OCI-LY7 (cell line): ENCODE measurements at regions not wholly inside any gene's neighbourhood (a gene's known extent, or its start where the extent isn't known, plus 50 kb on each side); places are given as distances from the start of the nearest gene placed in this dataset.

Experiments used
- BruUV-seq: library from RNA; stranded (reverse); fragments of 400-500 nt; replicated peaks from 2 replicates; lab custom pipeline; 2021; lab: Mats Ljungman, UMichigan
- CTCF ChIA-PET: fragments of 300-600 bp; sonication (Branson Sonifier 250); formaldehyde crosslinking; loops from one replicate; lab custom pipeline; 2022; ENCODE audit warnings: antibody characterized with exemption; ENCODE audit not compliant: unreplicated experiment; lab: Charles Lee
- POLR2A ChIA-PET: fragments of 300-600 bp; sonication (Branson Sonifier 250); formaldehyde crosslinking; loops from one replicate; lab custom pipeline; 2022; ENCODE audit warnings: antibody characterized with exemption; lab: Charles Lee
- DNase-seq: peaks from one replicate; pipeline ENCODE4 v3.0.0-alpha.2; 2015; ENCODE audit warnings: low spot score
- H2AFZ ChIP-seq: fragments of 200-600 bp; sonication (generic), shearing (Covaris generic); 2 replicates; pipeline ENCODE4 v1.6.1; 2014; ENCODE audit warnings: mild to moderate bottlenecking, antibody characterized with exemption, low read length, moderate library complexity
- H3K27ac ChIP-seq: fragments of 200-600 bp; sonication (generic); 2 replicates; pipeline ENCODE4 v1.5.1; 2014; ENCODE audit warnings: mixed run types, low read depth, mild to moderate bottlenecking, moderate library complexity, low read length, inconsistent platforms; ENCODE audit not compliant: poor library complexity, severe bottlenecking
- H3K36me3 ChIP-seq: fragments of 200-600 bp; sonication (generic); 2 replicates; pipeline ENCODE4 v1.6.1; 2014; ENCODE audit warnings: mild to moderate bottlenecking, antibody characterized with exemption, low read length, moderate library complexity, mixed read lengths; ENCODE audit not compliant: insufficient read depth
- H3K4me1 ChIP-seq: fragments of 200-600 bp; sonication (generic); 2 replicates; pipeline ENCODE4 v1.5.1; 2014; ENCODE audit warnings: mild to moderate bottlenecking, low read length; ENCODE audit not compliant: insufficient read depth, poor library complexity, severe bottlenecking
- H3K4me2 ChIP-seq: fragments of 200-600 bp; sonication (generic); 2 replicates; pipeline ENCODE4 v1.6.1; 2014; ENCODE audit warnings: mild to moderate bottlenecking, low read length
- H3K4me3 ChIP-seq: fragments of 200-600 bp; sonication (generic); 2 replicates; pipeline ENCODE4 v1.5.1; 2014; ENCODE audit warnings: mild to moderate bottlenecking, low read depth, low read length; ENCODE audit not compliant: poor library complexity, severe bottlenecking
- H3K79me2 ChIP-seq: fragments of 200-600 bp; sonication (generic); 2 replicates; pipeline ENCODE4 v1.6.1; 2016; ENCODE audit warnings: low read depth, mild to moderate bottlenecking, low read length, moderate library complexity, mixed read lengths; ENCODE audit not compliant: insufficient read depth
- H3K9me2 ChIP-seq: fragments of 200-600 bp; sonication (generic); 2 replicates; pipeline ENCODE4 v1.6.1; 2016; ENCODE audit warnings: mild to moderate bottlenecking, low read length, mixed read lengths; ENCODE audit not compliant: insufficient read depth
- H3K9me3 ChIP-seq: fragments of 200-600 bp; sonication (generic); 2 replicates; pipeline ENCODE4 v1.6.1; 2014; ENCODE audit warnings: mild to moderate bottlenecking, mixed run types, low read length, mixed read lengths
- H4K20me1 ChIP-seq: fragments of 200-600 bp; sonication (generic); 2 replicates; pipeline ENCODE4 v1.6.1; 2014; ENCODE audit warnings: mild to moderate bottlenecking, antibody characterized with exemption, low read length, moderate library complexity, mixed read lengths; ENCODE audit not compliant: insufficient read depth
- EZH2phosphoT487 ChIP-seq: fragments of 200-600 bp; sonication (generic); IDR thresholded peaks from 2 replicates; pipeline ENCODE4 v1.6.1; 2018; ENCODE audit warnings: low read depth, borderline replicate concordance, mild to moderate bottlenecking, mixed run types, antibody characterized with exemption, low read length, moderate library complexity, mixed read lengths
- intact Hi-C: fragments of 100-400 bp; cut with micrococcal nuclease; formaldehyde crosslinking; loops from one replicate; pipeline ENCODE4 v1.10.0; 2022; ENCODE audit not compliant: unreplicated experiment
- TF ChIP-seq, protein P1 (sequence below): fragments of 200-600 bp; sonication (generic); conservative IDR thresholded peaks from 2 replicates; pipeline ENCODE4 v1.5.1; 2014; ENCODE audit warnings: mild to moderate bottlenecking, antibody characterized with exemption, low read length, moderate library complexity, mixed read lengths

DNA sequence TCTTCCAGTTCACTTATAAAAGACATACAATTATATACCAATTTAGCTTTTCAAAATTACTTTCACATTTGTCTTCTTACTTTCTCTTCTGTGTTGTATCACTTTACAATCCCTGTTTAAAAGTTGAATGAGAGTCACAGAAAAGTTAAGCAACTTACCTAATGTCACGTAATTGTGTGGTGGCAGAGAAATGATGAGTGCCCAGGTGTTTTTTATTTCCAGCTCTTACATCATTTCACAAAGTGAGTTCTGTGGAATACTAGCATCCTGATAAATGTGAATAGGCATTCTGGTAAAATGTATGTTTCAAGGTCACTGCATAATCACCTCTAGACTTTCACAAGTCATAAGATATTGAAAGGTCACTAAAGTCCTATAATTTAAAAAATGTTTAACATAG, 133.0 kb upstream of the FIBIN start:
- Histone ChIP-seq H4K20me1 (no peaks in the 10 kb centered on the region), H3K4me2 (no peak overlapping the region), H3K9me2 (no peaks in the 10 kb centered on the region), H3K4me1 (no peaks in the 10 kb centered on the region), H3K36me3 (no peaks in the 10 kb centered on the region), H3K4me3 (no peak overlapping the region), H3K79me2 (no peaks in the 10 kb centered on the region), H2AFZ (0 out of 2 replicates have a peak overlapping the region, but pooled peaks have one; percentile 33), H3K9me3 (no peaks in the 10 kb centered on the region), H3K27ac (no peak overlapping the region)
- no peak for DNase-seq
- TF ChIP-seq, protein P1, sequence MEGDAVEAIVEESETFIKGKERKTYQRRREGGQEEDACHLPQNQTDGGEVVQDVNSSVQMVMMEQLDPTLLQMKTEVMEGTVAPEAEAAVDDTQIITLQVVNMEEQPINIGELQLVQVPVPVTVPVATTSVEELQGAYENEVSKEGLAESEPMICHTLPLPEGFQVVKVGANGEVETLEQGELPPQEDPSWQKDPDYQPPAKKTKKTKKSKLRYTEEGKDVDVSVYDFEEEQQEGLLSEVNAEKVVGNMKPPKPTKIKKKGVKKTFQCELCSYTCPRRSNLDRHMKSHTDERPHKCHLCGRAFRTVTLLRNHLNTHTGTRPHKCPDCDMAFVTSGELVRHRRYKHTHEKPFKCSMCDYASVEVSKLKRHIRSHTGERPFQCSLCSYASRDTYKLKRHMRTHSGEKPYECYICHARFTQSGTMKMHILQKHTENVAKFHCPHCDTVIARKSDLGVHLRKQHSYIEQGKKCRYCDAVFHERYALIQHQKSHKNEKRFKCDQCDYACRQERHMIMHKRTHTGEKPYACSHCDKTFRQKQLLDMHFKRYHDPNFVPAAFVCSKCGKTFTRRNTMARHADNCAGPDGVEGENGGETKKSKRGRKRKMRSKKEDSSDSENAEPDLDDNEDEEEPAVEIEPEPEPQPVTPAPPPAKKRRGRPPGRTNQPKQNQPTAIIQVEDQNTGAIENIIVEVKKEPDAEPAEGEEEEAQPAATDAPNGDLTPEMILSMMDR, result no peak
- no peak for TF ChIP-seq EZH2phosphoT487
- BruUV-seq, result no TSS peak
- ChIA-PET CTCF (no interaction called here), POLR2A (interaction anchor here (0.6 to 1.7 kb wide), 3 partner anchors 10 to 700 kb away, joined by 3 to 5 read pairs (median 4); no protein-coding TSS in a partner anchor)
- intact Hi-C loops, result no loop called here

DNA sequence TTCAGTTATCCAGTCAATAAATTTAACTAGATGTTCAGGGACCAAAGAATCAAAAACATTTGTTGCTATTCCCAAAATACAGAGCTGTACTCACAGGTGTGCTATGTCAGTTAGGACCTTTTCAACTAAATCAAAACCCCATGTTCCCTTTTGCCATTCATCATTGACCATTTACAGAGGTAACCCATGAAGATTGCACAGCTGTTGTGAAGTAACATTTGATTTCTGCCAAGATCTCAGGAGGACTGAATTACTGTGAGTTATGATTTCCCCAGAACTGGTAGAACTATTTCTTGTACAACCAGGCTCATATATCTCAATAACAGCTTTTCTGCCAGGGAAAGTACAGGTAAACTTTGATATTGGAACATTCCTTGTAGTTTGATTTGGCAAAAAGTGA, 131.1 kb upstream of the FIBIN start:
- no peaks in the 10 kb centered on the region for H3K79me2 ChIP-seq
- no peaks in the 10 kb centered on the region for H3K9me2 ChIP-seq
- no peak overlapping the region for H3K4me2 ChIP-seq
- H3K27ac ChIP-seq, result no peak overlapping the region
- ChIA-PET CTCF (no interaction called here), POLR2A (interaction anchor here (0.7 to 0.9 kb wide), 4 partner anchors 8 to 340 kb away, joined by 3 to 6 read pairs (median 3); no protein-coding TSS in a partner anchor)
- intact Hi-C loops, result no loop called here
- no peaks in the 10 kb centered on the region for H3K36me3 ChIP-seq
- no peaks in the 10 kb centered on the region for H4K20me1 ChIP-seq
- H2AFZ ChIP-seq, result no peak overlapping the region
- H3K4me1 ChIP-seq, result no peaks in the 10 kb centered on the region
- 0 out of 2 replicates have a peak, but pooled peaks cover 8% of the 10 kb centered on the region for H3K9me3 ChIP-seq
- no peak for DNase-seq
- no peak overlapping the region for H3K4me3 ChIP-seq
- TF ChIP-seq, protein P1, result no peak
- TF ChIP-seq EZH2phosphoT487, result no peak
- BruUV-seq, result no TSS peak

DNA sequence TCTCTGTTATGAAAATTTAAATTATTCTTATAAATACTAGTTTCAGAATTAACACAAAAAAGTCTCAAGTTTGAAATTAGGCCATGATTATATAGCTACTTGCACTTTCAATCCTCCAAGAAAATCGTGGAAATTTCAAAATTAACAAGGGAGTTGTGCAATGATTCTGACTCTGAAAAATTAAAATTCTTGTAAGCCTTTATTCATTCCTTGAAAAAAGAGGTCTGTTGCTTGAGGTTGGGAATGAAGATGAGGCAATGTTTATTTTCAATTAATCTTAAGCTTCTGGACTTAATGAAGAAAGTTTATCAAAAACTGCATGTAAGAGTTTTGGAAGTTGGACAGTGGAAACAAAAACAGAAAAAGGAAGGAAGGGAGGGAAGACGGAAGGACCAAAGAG, 128.2 kb upstream of the FIBIN start:
- Histone ChIP-seq H3K9me2 (no peaks in the 10 kb centered on the region), H3K4me1 (no peaks in the 10 kb centered on the region), H2AFZ (no peak overlapping the region), H4K20me1 (no peaks in the 10 kb centered on the region), H3K79me2 (no peaks in the 10 kb centered on the region), H3K9me3 (0 out of 2 replicates have a peak, but pooled peaks cover 8% of the 10 kb centered on the region), H3K4me3 (no peak overlapping the region), H3K4me2 (no peak overlapping the region), H3K27ac (no peak overlapping the region), H3K36me3 (no peaks in the 10 kb centered on the region)
- BruUV-seq, result no TSS peak
- ChIA-PET POLR2A (interaction anchor here (0.6 to 0.7 kb wide), 2 partner anchors 74 to 93 kb away, joined by 3 to 4 read pairs; no protein-coding TSS in a partner anchor), CTCF (no interaction called here)
- intact Hi-C loops, result no loop called here
- no peak for DNase-seq
- TF ChIP-seq, protein P1, result no peak
- no peak for TF ChIP-seq EZH2phosphoT487
